Naive thymus-derived CD4-positive, alpha-beta T cell (primary cell): ENCODE measurements at regions not wholly inside any gene's neighbourhood (a gene's known extent, or its start where the extent isn't known, plus 50 kb on each side); places are given as distances from the start of the nearest gene placed in this dataset.
A peak's percentile ranks its signal among the peaks of the same experiment; 100 is the strongest.

ENCODE experiments used
- ATAC-seq: fragments of 150-1000 bp; cut with Tn5 transposase; 2 replicates; pipeline ENCODE4 v1.10.0; 2021; ENCODE audit warnings: mild to moderate bottlenecking, moderate library complexity
- CTCF ChIA-PET: fragments of 350-600 bp; sonication (Branson Sonifier 250); formaldehyde crosslinking; loops from one replicate; lab custom pipeline; 2021; ENCODE audit warnings: antibody characterized with exemption; lab: Charles Lee
- POLR2A ChIA-PET: fragments of 350-600 bp; sonication (Branson Sonifier 250); formaldehyde crosslinking; loops from one replicate; lab custom pipeline; 2021; ENCODE audit warnings: antibody characterized with exemption, inconsistent platforms; lab: Charles Lee
- DNase-seq, 9 donors: peaks; one replicate each; pipeline versions ENCODE4 v3.0.0 to v3.0.0-alpha.2; 2020 to 2022; ENCODE audit warnings: mixed read lengths in 1 of 9
- H3K27ac ChIP-seq: one replicate; pipeline ENCODE4 v1.7.0; 2013; ENCODE audit warnings: mild to moderate bottlenecking, low read depth, low read length, moderate library complexity
- H3K27me3 ChIP-seq, 2 donors: one replicate each; pipeline ENCODE4 v1.7.0; 2013; ENCODE audit warnings: low read length in 2 of 2, mild to moderate bottlenecking in 2 of 2, moderate library complexity in 2 of 2; ENCODE audit not compliant: control insufficient read depth in 2 of 2, insufficient read depth in 2 of 2
- H3K36me3 ChIP-seq, 3 experiments: 1 replicate in 2 of 3; 2 replicates in 1 of 3; pipeline ENCODE4 v1.7.0; 2013; ENCODE audit warnings: low read length in 3 of 3, mild to moderate bottlenecking in 3 of 3, moderate library complexity in 1 of 3; ENCODE audit not compliant: insufficient read depth in 3 of 3, control insufficient read depth in 2 of 3
- H3K4me1 ChIP-seq, 2 donors: one replicate each; pipeline ENCODE4 v1.7.0; 2013; ENCODE audit warnings: low read length in 2 of 2, mild to moderate bottlenecking in 2 of 2, moderate library complexity in 1 of 2; ENCODE audit not compliant: control insufficient read depth in 2 of 2, insufficient read depth in 2 of 2
- H3K4me3 ChIP-seq: 2 replicates; pipeline ENCODE4 v1.7.0; 2013; ENCODE audit warnings: mild to moderate bottlenecking, low read length
- H3K9me3 ChIP-seq, 3 experiments: 1 replicate in 2 of 3; 2 replicates in 1 of 3; pipeline ENCODE4 v1.7.0; 2013; ENCODE audit warnings: low read length in 3 of 3; ENCODE audit not compliant: control insufficient read depth in 2 of 3
- H3K27ac Mint-ChIP-seq, 9 donors: one replicate each; pipeline ENCODE4 v1.8.0; 2020 to 2022; ENCODE audit warnings: mixed read lengths in 9 of 9, mild to moderate bottlenecking in 8 of 9, moderate library complexity in 5 of 9, inconsistent platforms in 2 of 9
- H3K27me3 Mint-ChIP-seq, 5 donors: one replicate each; pipeline ENCODE4 v1.8.0; 2021 to 2022; ENCODE audit warnings: mixed read lengths in 5 of 5, mild to moderate bottlenecking in 1 of 5
- H3K36me3 Mint-ChIP-seq, 5 donors: one replicate each; pipeline ENCODE4 v1.8.0; 2020 to 2022; ENCODE audit warnings: mixed read lengths in 5 of 5, mild to moderate bottlenecking in 3 of 5, inconsistent platforms in 1 of 5
- H3K4me1 Mint-ChIP-seq, 7 donors: one replicate each; pipeline ENCODE4 v1.8.0; 2020 to 2022; ENCODE audit warnings: mixed read lengths in 7 of 7, mild to moderate bottlenecking in 3 of 7, inconsistent platforms in 1 of 7
- H3K4me3 Mint-ChIP-seq, 10 donors: one replicate each; pipeline ENCODE4 v1.8.0; 2020 to 2022; ENCODE audit warnings: mild to moderate bottlenecking in 10 of 10, mixed read lengths in 10 of 10, moderate library complexity in 6 of 10, inconsistent platforms in 2 of 10
- H3K9me3 Mint-ChIP-seq, 11 donors: one replicate each; pipeline ENCODE4 v1.8.0; 2020 to 2022; ENCODE audit warnings: mixed read lengths in 11 of 11, mild to moderate bottlenecking in 4 of 11, inconsistent platforms in 1 of 11, moderate library complexity in 1 of 11
- intact Hi-C, 2 donors: fragments of 100-400 bp; cut with micrococcal nuclease; formaldehyde crosslinking; loops; one replicate each; pipeline ENCODE4 v1.15.1; 2023

DNA sequence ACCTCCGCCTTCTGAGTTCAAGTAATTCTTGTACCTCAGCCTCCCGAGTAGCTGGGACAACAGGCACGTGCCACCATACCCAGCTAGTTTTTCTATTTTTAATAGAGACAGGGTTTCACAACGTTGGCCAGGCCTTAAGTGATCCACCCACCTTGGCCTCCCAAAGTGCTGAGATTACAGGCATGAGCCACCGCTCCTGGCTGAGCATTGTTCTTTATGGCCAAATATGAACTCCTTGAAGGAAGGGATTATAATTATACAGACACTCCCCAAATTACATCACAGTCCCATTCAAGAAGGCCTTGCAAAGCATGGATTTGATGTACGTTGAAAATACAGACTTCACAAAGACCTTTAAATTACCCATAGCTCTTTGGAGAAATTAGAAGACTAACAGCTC, 381.7 kb downstream of the TXNL1 start:
- no peak overlapping the region for H3K4me3 Mint-ChIP-seq
- no peak overlapping the region for H3K27ac Mint-ChIP-seq
- no peaks in the 10 kb centered on the region for H3K9me3 ChIP-seq
- intact Hi-C loops, result no loop called here
- CTCF ChIA-PET, result no interaction called here
- no peak overlapping the region for H3K27ac ChIP-seq
- H3K36me3 ChIP-seq, result no peaks in the 10 kb centered on the region
- DNase-seq, result no peak
- H3K9me3 Mint-ChIP-seq, result peaks cover 0 to 8% (median 0%) of the 10 kb centered on the region in 11 donors
- no peaks in the 10 kb centered on the region for H3K4me1 ChIP-seq
- H3K4me3 ChIP-seq, result no peak overlapping the region
- no peaks in the 10 kb centered on the region for H3K4me1 Mint-ChIP-seq
- ATAC-seq, result no peak
- peaks cover 0 to 4% (median 0%) of the 10 kb centered on the region in 5 donors for H3K27me3 Mint-ChIP-seq
- H3K36me3 Mint-ChIP-seq, result no peaks in the 10 kb centered on the region
- POLR2A ChIA-PET, result no interaction called here
- H3K27me3 ChIP-seq, result no peaks in the 10 kb centered on the region

DNA sequence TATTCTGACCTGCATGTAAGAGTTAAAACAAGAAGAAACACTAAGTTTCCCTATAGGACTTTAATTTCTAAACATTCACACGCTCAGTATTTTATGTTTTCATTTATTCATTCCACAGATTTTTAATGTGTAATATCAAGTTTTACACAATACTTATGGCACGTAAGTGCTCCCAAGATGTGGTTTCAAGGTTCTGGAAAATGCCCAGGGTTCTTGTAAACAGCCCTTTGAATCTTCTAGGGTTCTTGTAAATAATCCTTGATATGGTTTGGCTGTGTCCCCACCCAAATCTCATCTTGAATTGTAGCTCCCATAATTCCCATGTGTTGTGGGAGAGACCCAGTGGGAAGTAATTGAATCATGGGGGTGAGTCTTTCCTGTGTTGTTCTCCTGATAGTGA, 383.0 kb downstream of the TXNL1 start:
- CTCF ChIA-PET, result no interaction called here
- POLR2A ChIA-PET, result no interaction called here
- Histone ChIP-seq H3K27me3 (no peaks in the 10 kb centered on the region), H3K9me3 (no peaks in the 10 kb centered on the region), H3K4me3 (no peak overlapping the region), H3K4me1 (no peaks in the 10 kb centered on the region), H3K36me3 (no peaks in the 10 kb centered on the region), H3K27ac (no peak overlapping the region)
- intact Hi-C loops, result no loop called here
- ATAC-seq (no peak), DNase-seq (no peak)
- H3K27ac Mint-ChIP-seq, result no peak overlapping the region
- no peaks in the 10 kb centered on the region for H3K4me1 Mint-ChIP-seq
- H3K9me3 Mint-ChIP-seq, result peaks cover 0 to 8% (median 0%) of the 10 kb centered on the region in 11 donors
- peaks cover 0 to 4% (median 0%) of the 10 kb centered on the region in 5 donors for H3K27me3 Mint-ChIP-seq
- no peaks in the 10 kb centered on the region for H3K36me3 Mint-ChIP-seq
- H3K4me3 Mint-ChIP-seq, result no peak overlapping the region

DNA sequence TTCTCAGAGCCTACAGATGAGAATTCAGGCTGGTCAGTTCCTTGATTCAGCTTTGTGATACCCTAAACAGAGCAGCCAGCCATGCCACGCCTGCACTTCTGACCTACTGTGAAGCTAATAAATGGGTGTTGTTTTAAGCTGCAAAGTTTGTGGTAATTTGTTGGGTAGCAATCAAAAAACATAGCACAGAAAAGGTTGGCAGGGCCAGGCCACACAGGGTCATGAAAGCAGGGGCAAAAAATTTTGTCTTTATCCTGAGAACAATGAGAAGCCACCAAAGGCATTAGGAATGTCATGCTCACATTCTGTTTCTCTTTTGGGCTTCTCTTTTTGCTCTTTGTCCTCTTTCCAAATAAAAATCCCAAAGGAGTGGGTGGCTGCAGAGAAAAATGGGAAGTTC, 385.9 kb downstream of the TXNL1 start:
- Histone ChIP-seq H3K27ac (no peak overlapping the region), H3K4me1 (no peaks in the 10 kb centered on the region), H3K9me3 (no peaks in the 10 kb centered on the region), H3K36me3 (no peaks in the 10 kb centered on the region), H3K27me3 (no peaks in the 10 kb centered on the region), H3K4me3 (no peak overlapping the region)
- ChIA-PET CTCF (interaction anchor here (1.0 kb wide), 1 partner anchor 13 kb away, joined by 4 read pairs; no protein-coding TSS in a partner anchor), POLR2A (no interaction called here)
- Mint-ChIP-seq H3K36me3 (no peaks in the 10 kb centered on the region), H3K4me1 (peaks cover 0 to 4% (median 0%) of the 10 kb centered on the region in 7 donors), H3K9me3 (peaks cover 0 to 8% (median 3%) of the 10 kb centered on the region in 11 donors), H3K4me3 (no peak overlapping the region), H3K27me3 (peaks cover 0 to 4% (median 0%) of the 10 kb centered on the region in 5 donors), H3K27ac (no peak overlapping the region)
- ATAC-seq (no peak), DNase-seq (no peak)
- intact Hi-C loops, result no loop called here

DNA sequence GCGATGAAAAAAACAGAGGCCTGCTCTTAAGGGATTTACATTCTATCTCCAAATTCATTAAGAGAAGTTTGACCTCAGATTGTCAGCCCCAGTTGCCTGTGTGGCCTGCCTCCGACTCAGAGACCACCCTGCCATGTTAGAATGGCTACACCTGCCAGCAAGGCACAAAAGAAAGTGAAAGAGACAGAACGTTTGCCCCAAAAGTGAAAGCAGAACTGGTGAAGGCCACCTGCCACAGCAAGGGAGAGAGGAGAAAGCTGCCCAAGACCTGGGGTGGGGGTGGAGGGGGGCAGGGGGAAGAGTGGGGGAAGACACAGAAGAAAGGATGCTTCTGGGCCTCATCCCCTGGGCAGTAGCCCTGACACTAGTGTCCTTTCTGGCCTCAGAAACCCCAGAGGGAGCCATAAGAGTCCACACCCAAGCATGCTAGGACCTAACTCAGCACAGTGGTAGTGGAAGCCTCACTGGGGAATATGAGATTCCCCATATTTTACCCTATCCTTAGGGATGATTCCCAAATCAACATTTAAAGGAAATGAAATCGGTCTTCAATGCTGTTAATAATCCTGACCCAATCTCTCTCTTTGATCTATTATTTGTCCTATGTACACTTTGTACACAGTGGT, 389.7 kb downstream of the TXNL1 start:
- Histone ChIP-seq H3K4me3 (no peak overlapping the region), H3K27ac (no peak overlapping the region), H3K36me3 (no peaks in the 10 kb centered on the region), H3K27me3 (no peaks in the 10 kb centered on the region), H3K9me3 (no peaks in the 10 kb centered on the region), H3K4me1 (no peaks in the 10 kb centered on the region)
- no peak overlapping the region for H3K27ac Mint-ChIP-seq
- H3K36me3 Mint-ChIP-seq, result no peaks in the 10 kb centered on the region
- peaks cover 0 to 2% (median 0%) of the 10 kb centered on the region in 5 donors for H3K27me3 Mint-ChIP-seq
- peaks cover 0 to 4% (median 0%) of the 10 kb centered on the region in 7 donors for H3K4me1 Mint-ChIP-seq
- POLR2A ChIA-PET, result no interaction called here
- CTCF ChIA-PET, result no interaction called here
- no peak for ATAC-seq
- H3K4me3 Mint-ChIP-seq, result peak overlapping the region in 1 of 10 donors; percentile 44
- H3K9me3 Mint-ChIP-seq, result peaks cover 0 to 5% (median 2%) of the 10 kb centered on the region in 11 donors
- intact Hi-C loops, result no loop called here
- no peak for DNase-seq

DNA sequence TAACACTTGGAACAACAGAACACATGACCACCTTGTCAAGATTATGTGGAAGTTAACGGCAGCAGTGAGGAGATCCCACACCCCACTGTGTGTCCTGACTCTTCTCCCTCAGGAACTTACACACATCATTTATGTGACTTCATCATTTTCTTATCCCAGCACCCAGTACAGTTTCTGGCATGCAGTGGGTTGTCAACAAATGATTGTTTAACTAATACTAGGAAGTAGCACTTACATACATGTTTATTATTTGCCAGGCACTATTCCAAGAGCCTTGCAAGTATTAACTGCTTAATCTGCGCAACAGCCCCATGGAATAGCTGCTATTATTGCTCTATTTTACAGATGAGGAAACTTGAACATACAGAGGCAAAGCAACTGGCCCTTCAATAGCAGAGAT, 391.5 kb downstream of the TXNL1 start:
- Histone ChIP-seq H3K27ac (no peak overlapping the region), H3K9me3 (no peaks in the 10 kb centered on the region), H3K4me3 (no peak overlapping the region), H3K36me3 (no peaks in the 10 kb centered on the region), H3K4me1 (no peaks in the 10 kb centered on the region), H3K27me3 (no peaks in the 10 kb centered on the region)
- no peak for DNase-seq
- POLR2A ChIA-PET, result no interaction called here
- Mint-ChIP-seq H3K36me3 (no peaks in the 10 kb centered on the region), H3K4me1 (peaks cover 0 to 4% (median 0%) of the 10 kb centered on the region in 7 donors), H3K27me3 (peaks cover 0 to 2% (median 0%) of the 10 kb centered on the region in 5 donors), H3K4me3 (no peak overlapping the region), H3K27ac (no peak overlapping the region), H3K9me3 (peaks cover 0 to 7% (median 2%) of the 10 kb centered on the region in 11 donors)
- ATAC-seq, result no peak
- intact Hi-C loops, result no loop called here
- CTCF ChIA-PET, result no interaction called here

DNA sequence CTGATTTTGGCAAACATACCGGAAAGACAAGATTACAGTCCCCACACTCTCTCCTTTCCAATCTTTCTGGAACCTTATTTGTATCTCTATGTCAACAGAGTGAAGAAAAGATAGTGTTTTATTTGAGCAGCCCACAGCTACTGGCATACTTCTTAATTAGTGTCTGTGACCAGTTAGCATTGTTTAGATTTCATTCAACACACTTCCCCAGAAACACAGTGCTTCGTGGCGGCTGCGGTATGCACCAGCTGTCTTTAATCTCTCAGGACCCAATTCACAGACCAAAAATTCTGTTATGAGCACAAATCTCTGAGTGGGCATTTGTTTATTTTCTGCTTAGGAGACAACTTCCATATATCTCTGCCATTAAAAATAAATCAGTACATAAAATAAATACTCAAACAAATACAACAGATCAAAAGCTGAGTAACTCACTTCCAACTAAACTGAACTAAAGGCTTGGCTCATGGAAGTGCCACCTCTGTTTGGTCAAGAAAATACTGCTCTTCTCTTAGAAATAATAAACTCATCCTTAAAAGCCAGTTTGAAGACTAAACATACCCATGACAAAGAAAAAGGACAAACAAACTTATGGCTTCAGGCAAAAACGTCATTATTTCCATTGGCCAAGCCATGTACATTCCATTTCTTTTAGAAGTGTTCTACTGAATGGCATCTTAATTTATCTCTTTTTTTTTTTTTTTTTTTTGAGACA, 392.4 kb downstream of the TXNL1 start:
- Mint-ChIP-seq H3K4me3 (no peak overlapping the region), H3K9me3 (peaks cover 0 to 7% (median 2%) of the 10 kb centered on the region in 11 donors), H3K27ac (no peak overlapping the region), H3K4me1 (peaks cover 0 to 4% (median 0%) of the 10 kb centered on the region in 7 donors), H3K27me3 (peaks cover 0 to 2% (median 0%) of the 10 kb centered on the region in 5 donors), H3K36me3 (no peaks in the 10 kb centered on the region)
- ChIA-PET CTCF (no interaction called here), POLR2A (no interaction called here)
- no peaks in the 10 kb centered on the region for H3K36me3 ChIP-seq
- intact Hi-C loops, result no loop called here
- DNase-seq, result no peak
- H3K4me3 ChIP-seq, result no peak overlapping the region
- ATAC-seq, result no peak
- H3K4me1 ChIP-seq, result no peaks in the 10 kb centered on the region
- H3K27me3 ChIP-seq, result no peaks in the 10 kb centered on the region
- no peak overlapping the region for H3K27ac ChIP-seq
- H3K9me3 ChIP-seq, result no peaks in the 10 kb centered on the region

DNA sequence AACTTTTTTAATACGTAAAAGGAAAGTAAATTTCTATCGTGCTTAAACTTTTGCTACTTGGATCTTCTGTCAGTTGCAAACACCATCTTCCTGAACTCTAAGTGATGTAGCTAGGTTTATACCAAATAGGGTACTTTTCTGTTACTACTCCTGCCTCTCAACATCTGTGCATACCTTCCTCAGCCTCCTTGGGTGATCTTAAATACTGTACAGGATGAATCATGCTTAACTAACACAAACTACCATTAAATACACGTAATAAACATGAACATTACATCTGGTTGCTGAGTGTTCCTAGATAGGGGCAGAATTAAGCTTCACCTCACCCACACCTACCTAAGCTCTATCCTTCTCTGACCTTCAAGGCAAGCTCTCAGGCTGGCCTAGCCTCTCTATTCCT, 398.0 kb downstream of the TXNL1 start:
- H3K4me1 ChIP-seq, result no peaks in the 10 kb centered on the region
- H3K27ac ChIP-seq, result no peak overlapping the region
- ChIA-PET CTCF (no interaction called here), POLR2A (no interaction called here)
- Mint-ChIP-seq H3K9me3 (peaks cover 0 to 9% (median 2%) of the 10 kb centered on the region in 11 donors), H3K27ac (no peak overlapping the region), H3K36me3 (no peaks in the 10 kb centered on the region), H3K4me3 (no peak overlapping the region), H3K4me1 (no peaks in the 10 kb centered on the region), H3K27me3 (peaks cover 0 to 11% (median 4%) of the 10 kb centered on the region in 5 donors)
- intact Hi-C loops, result no loop called here
- no peaks in the 10 kb centered on the region for H3K9me3 ChIP-seq
- no peak for DNase-seq
- H3K27me3 ChIP-seq, result no peaks in the 10 kb centered on the region
- H3K4me3 ChIP-seq, result no peak overlapping the region
- H3K36me3 ChIP-seq, result no peaks in the 10 kb centered on the region
- no peak for ATAC-seq
